ENCODE measurements at regions not wholly inside any gene's neighbourhood (a gene's known extent, or its start where the extent isn't known, plus 50 kb on each side); places are given as distances from the start of the nearest gene placed in this dataset.

DNA sequence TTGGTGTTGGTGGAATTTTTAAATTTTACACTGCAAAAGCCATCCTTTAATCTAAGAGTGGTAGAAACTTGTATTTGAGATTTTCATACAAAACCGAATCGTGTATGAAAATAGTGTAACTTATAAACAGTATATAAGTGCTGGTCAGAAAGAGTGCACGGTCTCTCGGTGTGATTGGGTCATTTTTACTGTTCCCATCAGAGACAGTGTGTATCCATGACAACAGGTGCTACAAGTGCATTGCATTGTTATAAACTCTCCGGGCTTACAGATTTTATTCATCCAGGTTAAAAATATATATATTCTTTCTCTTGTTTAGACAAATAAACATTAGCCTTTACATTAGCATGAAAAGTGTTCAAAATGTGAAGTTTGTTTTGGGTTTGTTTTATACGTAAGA is 721.9 kb downstream of the METTL4 start:
- TF ChIP-seq POLR2A (IDR thresholded peaks at IDR 0.05) = no peak
- TF ChIP-seq, protein P1, sequence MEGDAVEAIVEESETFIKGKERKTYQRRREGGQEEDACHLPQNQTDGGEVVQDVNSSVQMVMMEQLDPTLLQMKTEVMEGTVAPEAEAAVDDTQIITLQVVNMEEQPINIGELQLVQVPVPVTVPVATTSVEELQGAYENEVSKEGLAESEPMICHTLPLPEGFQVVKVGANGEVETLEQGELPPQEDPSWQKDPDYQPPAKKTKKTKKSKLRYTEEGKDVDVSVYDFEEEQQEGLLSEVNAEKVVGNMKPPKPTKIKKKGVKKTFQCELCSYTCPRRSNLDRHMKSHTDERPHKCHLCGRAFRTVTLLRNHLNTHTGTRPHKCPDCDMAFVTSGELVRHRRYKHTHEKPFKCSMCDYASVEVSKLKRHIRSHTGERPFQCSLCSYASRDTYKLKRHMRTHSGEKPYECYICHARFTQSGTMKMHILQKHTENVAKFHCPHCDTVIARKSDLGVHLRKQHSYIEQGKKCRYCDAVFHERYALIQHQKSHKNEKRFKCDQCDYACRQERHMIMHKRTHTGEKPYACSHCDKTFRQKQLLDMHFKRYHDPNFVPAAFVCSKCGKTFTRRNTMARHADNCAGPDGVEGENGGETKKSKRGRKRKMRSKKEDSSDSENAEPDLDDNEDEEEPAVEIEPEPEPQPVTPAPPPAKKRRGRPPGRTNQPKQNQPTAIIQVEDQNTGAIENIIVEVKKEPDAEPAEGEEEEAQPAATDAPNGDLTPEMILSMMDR (IDR thresholded peaks at IDR 0.05) = no peak
